ENCODE measurements at regions not wholly inside any gene's neighbourhood (a gene's known extent, or its start where the extent isn't known, plus 50 kb on each side); places are given as distances from the start of the nearest gene placed in this dataset.

DNA sequence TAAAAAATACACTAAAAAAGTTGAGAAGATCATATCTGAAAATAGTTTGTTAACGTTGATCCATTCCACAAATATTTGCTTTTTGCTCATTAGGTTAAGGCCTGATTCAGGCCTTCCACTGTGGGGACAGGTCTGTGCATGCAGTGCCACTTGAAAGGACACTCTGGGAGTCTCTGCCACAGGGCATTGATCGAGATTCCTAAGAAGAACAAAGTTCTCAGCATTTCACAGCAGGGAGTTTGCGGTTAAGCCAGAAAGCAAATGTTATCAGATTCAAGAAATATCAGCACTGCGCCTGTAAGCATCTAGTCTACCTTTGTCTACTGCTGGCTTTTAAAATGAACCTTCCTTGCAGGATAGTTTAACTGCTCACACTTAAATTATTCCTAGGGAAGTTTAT lies 62.2 kb upstream of the TNIP3 start:
- no peak for DNase-seq (ENCODE audit: low read depth)

DNA sequence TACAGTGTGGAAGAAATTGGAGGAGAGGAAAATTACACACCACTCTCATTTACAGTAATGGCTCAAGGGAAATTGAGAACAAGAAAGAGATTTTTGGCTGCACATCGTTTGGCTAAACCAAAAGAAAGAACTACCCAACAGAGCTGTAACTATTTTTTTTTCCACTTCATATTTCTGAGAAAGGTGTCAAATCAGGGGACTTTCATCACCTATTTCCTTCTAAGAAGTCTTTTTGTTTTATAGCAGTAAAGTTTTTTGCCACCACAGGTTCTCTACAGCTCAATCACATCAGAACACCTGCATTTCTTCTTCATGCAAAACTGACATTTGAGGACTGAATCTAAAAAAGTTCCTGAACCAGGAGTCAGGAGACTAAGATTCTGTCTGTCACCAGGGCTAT lies 57.5 kb upstream of the TNIP3 start:
- no peak for DNase-seq (ENCODE audit: low read depth)

- no peak for DNase-seq (ENCODE audit: low read depth)
These were observed 57.1 kb upstream of the TNIP3 start for GRCh38 chr4:121221201-121221600.

DNA sequence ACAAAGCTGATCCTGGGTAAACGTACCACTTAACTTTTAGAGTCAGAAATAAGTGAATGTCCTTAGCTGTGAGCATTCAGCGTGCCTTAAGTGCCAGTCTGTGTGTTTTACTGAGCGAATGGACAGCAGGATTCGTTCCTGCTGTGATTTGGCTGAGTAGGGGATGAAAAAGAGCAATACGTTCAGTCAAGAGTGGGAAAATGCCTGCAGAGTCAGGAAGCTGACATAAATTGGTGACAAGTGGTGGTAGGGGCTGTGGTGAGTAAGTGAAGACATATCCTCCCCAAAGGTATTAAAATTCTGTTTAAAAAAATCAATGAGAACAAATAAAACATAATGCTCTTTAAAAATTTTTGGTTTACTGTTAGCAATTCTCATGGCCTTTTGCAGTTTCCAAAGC lies 56.6 kb upstream of the TNIP3 start:
- DNase-seq (ENCODE audit: low read depth), result no peak

DNA sequence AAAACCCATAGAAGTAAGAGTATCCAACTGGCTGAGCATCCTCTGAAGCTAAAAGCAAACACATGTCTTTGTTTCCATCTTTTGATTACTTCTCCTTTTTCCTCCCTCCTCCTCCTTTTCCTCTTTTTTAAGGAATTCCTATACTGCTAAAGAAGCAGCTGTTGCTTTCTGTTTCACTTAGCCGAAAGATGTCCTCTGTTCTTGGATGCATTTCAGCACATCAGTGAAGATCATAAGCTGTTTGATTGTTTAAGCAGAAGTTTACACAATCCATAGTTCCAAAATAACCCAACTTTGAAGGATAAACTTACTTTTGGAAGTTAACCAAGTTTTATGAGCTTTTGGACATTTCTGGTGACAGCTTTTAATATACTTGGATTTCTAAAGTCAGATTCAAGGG lies 55.1 kb upstream of the TNIP3 start:
- no peak for DNase-seq (ENCODE audit: low read depth)

DNA sequence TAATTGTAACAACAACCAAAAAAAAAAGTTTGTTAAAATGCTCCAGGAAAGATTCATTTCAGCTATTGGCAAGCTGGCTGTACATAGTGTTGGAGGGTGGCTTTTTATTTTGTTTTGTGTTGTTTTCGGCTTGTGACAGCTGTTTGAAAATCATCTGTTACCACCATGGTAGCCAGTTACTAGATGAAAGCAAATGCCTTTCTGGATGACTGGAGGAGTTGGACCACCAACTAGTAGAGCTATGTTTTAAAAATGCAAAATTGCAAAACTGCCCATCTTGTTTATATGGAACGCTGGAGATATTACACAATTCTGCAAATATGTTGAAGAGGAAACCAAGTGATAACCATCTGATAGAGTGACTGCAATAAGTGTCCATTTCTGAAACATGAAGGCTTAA lies 53.2 kb upstream of the TNIP3 start:
- no peak for DNase-seq (ENCODE audit: low read depth)

- no peak for DNase-seq (ENCODE audit: low read depth)
These were observed 52.3 kb upstream of the TNIP3 start for GRCh38 chr4:121216461-121216860.

GRCh38 chr4:121213940-121214339 lies 49.8 kb upstream of the TNIP3 start:
- no peak for DNase-seq (ENCODE audit: low read depth)

All from activated T-cell treated with anti-CD3 and anti-CD28 coated beads for 48 hours (primary cell).